Erythroblast (primary cell): ENCODE measurements at regions not wholly inside any gene's neighbourhood (a gene's known extent, or its start where the extent isn't known, plus 50 kb on each side); places are given as distances from the start of the nearest gene placed in this dataset.

Experiments
- GATA1 ChIP-seq: IDR thresholded peaks from 2 replicates; pipeline ENCODE4 v1.6.1; 2011; ENCODE audit warnings: low read depth, mild to moderate bottlenecking, control low read depth, low read length, moderate library complexity
- POLR2A ChIP-seq: IDR thresholded peaks from 2 replicates; pipeline ENCODE4 v1.6.1; 2011; ENCODE audit warnings: mild to moderate bottlenecking, low read length

DNA sequence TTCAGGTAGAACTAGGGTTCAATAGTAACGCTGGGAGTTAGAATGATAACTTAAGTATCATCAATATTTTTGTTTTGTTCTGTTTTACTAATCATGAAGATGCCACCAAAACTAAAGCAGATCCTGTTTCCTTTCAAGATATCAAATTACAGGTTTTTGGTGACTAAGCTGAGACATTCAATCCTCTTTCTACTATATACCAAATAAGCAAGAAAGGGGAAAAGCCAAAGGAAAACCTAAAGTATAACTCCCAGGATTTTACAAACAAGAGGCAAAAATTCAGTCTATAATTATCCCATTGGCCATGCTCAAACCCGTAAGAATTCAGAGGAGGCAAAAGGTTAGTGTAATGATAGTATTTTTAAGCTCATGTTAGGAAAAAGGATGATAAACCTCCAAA, 175.2 kb upstream of the CCDC150 start:
- TF ChIP-seq POLR2A (no peak), GATA1 (no peak)
